ENCODE measurements at regions not wholly inside any gene's neighbourhood (a gene's known extent, or its start where the extent isn't known, plus 50 kb on each side); places are given as distances from the start of the nearest gene placed in this dataset.

DNA sequence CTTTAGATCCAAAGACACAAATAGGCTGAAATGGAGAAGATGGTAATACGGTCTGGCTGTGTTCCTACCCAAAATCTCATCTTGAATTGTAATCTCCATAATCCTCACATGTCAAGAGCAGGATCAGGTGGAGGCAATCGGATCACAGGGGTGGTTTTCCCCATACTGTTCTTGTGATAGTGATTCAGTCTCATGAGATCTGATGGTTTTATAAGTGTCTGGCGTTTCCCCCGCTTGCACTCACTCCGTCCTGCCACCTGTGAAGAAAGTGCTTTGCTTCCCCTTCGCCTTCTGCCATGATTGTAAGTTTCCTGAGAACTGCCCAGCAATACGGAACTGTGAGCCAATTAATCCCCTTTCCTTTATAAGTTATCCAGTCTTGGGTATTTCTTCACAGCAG, 1795.5 kb upstream of the FLRT2 start:
- intact Hi-C loops (cut with micrococcal nuclease; ENCODE audit: unreplicated experiment), result no loop called here
- no peaks in the 10 kb centered on the region for H3K36me3 ChIP-seq (ENCODE audit: control insufficient read depth, insufficient read depth, low read length)
- H3K4me1 ChIP-seq (ENCODE audit: control insufficient read depth, insufficient read depth, low read length), result no peaks in the 10 kb centered on the region
- POLR2A ChIA-PET, result no interaction called here
- CTCF ChIA-PET, result no interaction called here
- TF ChIP-seq POLR2AphosphoS5 (IDR thresholded peaks at IDR 0.05; ENCODE audit: low read depth, low read length) (no peak), TCF7L2 (IDR thresholded peaks at IDR 0.05; ENCODE audit: low read depth, low read length) (no peak), SIN3A (IDR thresholded peaks at IDR 0.05; ENCODE audit: borderline replicate concordance, insufficient read depth, low read depth, low read length) (no peak)
- TF ChIP-seq, protein P1, sequence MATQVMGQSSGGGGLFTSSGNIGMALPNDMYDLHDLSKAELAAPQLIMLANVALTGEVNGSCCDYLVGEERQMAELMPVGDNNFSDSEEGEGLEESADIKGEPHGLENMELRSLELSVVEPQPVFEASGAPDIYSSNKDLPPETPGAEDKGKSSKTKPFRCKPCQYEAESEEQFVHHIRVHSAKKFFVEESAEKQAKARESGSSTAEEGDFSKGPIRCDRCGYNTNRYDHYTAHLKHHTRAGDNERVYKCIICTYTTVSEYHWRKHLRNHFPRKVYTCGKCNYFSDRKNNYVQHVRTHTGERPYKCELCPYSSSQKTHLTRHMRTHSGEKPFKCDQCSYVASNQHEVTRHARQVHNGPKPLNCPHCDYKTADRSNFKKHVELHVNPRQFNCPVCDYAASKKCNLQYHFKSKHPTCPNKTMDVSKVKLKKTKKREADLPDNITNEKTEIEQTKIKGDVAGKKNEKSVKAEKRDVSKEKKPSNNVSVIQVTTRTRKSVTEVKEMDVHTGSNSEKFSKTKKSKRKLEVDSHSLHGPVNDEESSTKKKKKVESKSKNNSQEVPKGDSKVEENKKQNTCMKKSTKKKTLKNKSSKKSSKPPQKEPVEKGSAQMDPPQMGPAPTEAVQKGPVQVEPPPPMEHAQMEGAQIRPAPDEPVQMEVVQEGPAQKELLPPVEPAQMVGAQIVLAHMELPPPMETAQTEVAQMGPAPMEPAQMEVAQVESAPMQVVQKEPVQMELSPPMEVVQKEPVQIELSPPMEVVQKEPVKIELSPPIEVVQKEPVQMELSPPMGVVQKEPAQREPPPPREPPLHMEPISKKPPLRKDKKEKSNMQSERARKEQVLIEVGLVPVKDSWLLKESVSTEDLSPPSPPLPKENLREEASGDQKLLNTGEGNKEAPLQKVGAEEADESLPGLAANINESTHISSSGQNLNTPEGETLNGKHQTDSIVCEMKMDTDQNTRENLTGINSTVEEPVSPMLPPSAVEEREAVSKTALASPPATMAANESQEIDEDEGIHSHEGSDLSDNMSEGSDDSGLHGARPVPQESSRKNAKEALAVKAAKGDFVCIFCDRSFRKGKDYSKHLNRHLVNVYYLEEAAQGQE (IDR thresholded peaks at IDR 0.05; ENCODE audit: insufficient read depth in 1 of 2, low read depth in 2 of 2, low read length in 1 of 2), result no peak
- TF ChIP-seq, protein P2, sequence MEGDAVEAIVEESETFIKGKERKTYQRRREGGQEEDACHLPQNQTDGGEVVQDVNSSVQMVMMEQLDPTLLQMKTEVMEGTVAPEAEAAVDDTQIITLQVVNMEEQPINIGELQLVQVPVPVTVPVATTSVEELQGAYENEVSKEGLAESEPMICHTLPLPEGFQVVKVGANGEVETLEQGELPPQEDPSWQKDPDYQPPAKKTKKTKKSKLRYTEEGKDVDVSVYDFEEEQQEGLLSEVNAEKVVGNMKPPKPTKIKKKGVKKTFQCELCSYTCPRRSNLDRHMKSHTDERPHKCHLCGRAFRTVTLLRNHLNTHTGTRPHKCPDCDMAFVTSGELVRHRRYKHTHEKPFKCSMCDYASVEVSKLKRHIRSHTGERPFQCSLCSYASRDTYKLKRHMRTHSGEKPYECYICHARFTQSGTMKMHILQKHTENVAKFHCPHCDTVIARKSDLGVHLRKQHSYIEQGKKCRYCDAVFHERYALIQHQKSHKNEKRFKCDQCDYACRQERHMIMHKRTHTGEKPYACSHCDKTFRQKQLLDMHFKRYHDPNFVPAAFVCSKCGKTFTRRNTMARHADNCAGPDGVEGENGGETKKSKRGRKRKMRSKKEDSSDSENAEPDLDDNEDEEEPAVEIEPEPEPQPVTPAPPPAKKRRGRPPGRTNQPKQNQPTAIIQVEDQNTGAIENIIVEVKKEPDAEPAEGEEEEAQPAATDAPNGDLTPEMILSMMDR (IDR thresholded peaks at IDR 0.05), result no peak
- no peaks in the 10 kb centered on the region for H3K9me3 ChIP-seq (ENCODE audit: control insufficient read depth, insufficient read depth, low read depth, low read length)
- no peak for ATAC-seq
- no peaks in the 10 kb centered on the region for H3K27me3 ChIP-seq (ENCODE audit: control insufficient read depth, insufficient read depth, low read length)
- BruUV-seq (replicated peaks), result no TSS peak
- no peak overlapping the region for H3K27ac ChIP-seq (ENCODE audit: low read length)
- DNase-seq (ENCODE audit: low read depth, low spot score), result no peak
- in situ Hi-C loops (cut with HindIII; ENCODE audit: low pct_unique_long_range_greater_than_20kb, low sequenced_read_pairs), result no loop called here
- no peak overlapping the region for H3K4me3 ChIP-seq (ENCODE audit: low read depth in 2 of 2, low read length in 2 of 2)

DNA sequence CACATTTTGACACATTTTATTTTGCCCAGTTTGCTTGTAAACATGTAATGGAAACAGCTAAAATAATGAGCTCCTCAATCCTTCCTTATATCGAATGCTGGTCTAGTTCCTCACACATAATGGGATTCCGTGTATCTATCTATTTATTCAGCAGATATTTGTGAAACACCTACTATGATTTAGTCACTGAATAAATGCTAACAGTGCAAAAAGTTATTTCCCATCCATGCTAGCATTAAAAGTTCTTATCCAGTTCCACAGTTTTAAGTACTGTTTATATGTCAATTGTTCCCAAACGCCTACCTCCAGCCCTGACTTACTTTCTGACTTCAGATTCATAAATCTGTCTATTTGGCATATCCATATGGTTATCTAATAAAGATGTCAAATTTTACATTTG, 1788.7 kb upstream of the FLRT2 start:
- CTCF ChIA-PET, result no interaction called here
- POLR2A ChIA-PET, result no interaction called here

More for the DNA sequence above, 1788.7 kb upstream of the FLRT2 start:
- Histone ChIP-seq H3K27ac (ENCODE audit: low read length) (no peak overlapping the region), H3K27me3 (ENCODE audit: control insufficient read depth, insufficient read depth, low read length) (no peaks in the 10 kb centered on the region), H3K9me3 (ENCODE audit: control insufficient read depth, insufficient read depth, low read depth, low read length) (no peaks in the 10 kb centered on the region), H3K36me3 (ENCODE audit: control insufficient read depth, insufficient read depth, low read length) (no peaks in the 10 kb centered on the region), H3K4me1 (ENCODE audit: control insufficient read depth, insufficient read depth, low read length) (no peaks in the 10 kb centered on the region), H3K4me3 (ENCODE audit: low read depth in 2 of 2, low read length in 2 of 2) (no peak overlapping the region)
- no TSS peak for BruUV-seq (replicated peaks)
- intact Hi-C loops (cut with micrococcal nuclease; ENCODE audit: unreplicated experiment) (no loop called here), in situ Hi-C loops (cut with HindIII; ENCODE audit: low pct_unique_long_range_greater_than_20kb, low sequenced_read_pairs) (no loop called here)
- TF ChIP-seq POLR2AphosphoS5 (IDR thresholded peaks at IDR 0.05; ENCODE audit: low read depth, low read length) (no peak), TCF7L2 (IDR thresholded peaks at IDR 0.05; ENCODE audit: low read depth, low read length) (no peak), SIN3A (IDR thresholded peaks at IDR 0.05; ENCODE audit: borderline replicate concordance, insufficient read depth, low read depth, low read length) (no peak)
- TF ChIP-seq, protein P1 (IDR thresholded peaks at IDR 0.05; ENCODE audit: insufficient read depth in 1 of 2, low read depth in 2 of 2, low read length in 1 of 2), result no peak
- TF ChIP-seq, protein P2 (IDR thresholded peaks at IDR 0.05), result no peak
- no peak for ATAC-seq
- no peak for DNase-seq (ENCODE audit: low read depth, low spot score)
